ENCODE measurements at regions not wholly inside any gene's neighbourhood (a gene's known extent, or its start where the extent isn't known, plus 50 kb on each side); places are given as distances from the start of the nearest gene placed in this dataset.

DNA sequence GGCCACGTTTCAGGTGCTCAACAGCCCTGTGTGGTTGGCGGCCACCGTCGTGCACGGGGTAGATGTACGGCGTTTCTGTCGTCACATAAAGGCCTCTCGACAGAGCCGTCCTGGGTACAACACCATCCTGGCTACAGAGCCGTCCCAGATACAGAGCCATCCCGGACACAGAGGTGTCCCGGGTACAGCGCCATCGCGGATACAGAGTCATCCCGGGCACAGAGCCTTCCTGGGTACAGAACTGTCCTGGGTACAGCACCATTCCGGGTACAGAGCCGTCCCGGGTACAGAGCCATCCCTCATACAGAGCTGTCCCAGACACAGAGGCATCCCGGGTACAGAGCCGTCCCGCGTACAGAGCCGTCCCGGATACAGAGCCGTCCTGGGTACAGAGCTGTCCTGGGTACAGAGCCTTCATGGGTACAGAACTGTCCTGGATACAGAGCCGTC, 222.7 kb upstream of the SOX1 start:
- Histone ChIP-seq H3K27me3 (replicated peaks; ENCODE audit: insufficient read depth) (peaks cover 4% of the 10 kb centered on the region), H3K9me3 (no peaks in the 10 kb centered on the region), H3K36me3 (no peaks in the 10 kb centered on the region), H3K4me3 (no peak overlapping the region), H3K4me1 (replicated peaks) (no peaks in the 10 kb centered on the region), H3K27ac (no peak overlapping the region)
- intact Hi-C loops (cut with DNase I), result no loop called here
- no peak for DNase-seq (ENCODE audit: low spot score)
- TF ChIP-seq CTCF (IDR thresholded peaks at IDR 0.05) (no peak), POLR2A (IDR thresholded peaks at IDR 0.05) (no peak), POLR2AphosphoS5 (IDR thresholded peaks at IDR 0.05) (no peak)
- 96% methylated on average over 28 of the region's 28 CpGs for WGBS

DNA sequence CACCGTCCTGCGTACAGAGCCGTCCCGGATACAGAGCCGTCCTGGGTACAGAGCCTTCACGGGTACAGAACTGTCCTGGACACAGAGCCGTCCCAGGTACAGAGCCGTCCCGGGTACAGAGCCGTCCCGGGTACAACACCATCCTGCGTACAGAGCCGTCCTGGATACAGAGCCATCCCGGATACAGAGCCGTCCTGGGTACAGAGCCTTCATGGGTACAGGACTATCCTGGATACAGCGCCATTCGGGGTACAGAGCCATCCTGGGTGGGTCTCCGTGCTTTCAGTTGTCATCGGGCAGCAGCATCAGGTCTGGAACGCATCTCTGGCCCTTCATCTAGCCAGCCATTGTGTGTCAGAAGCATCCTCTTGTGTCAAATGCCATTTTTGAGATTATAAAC, 222.3 kb upstream of the SOX1 start:
- Histone ChIP-seq H3K27me3 (replicated peaks; ENCODE audit: insufficient read depth) (peaks cover 4% of the 10 kb centered on the region), H3K9me3 (no peaks in the 10 kb centered on the region), H3K4me1 (replicated peaks) (no peaks in the 10 kb centered on the region), H3K36me3 (no peaks in the 10 kb centered on the region), H3K27ac (no peak overlapping the region), H3K4me3 (no peak overlapping the region)
- intact Hi-C loops (cut with DNase I), result no loop called here
- WGBS, result 91% methylated on average over 14 of the region's 20 CpGs
- TF ChIP-seq POLR2A (IDR thresholded peaks at IDR 0.05) (no peak), CTCF (IDR thresholded peaks at IDR 0.05) (no peak), POLR2AphosphoS5 (IDR thresholded peaks at IDR 0.05) (no peak)
- DNase-seq (ENCODE audit: low spot score), result no peak

GRCh38 chr13:111845621-111846351, 221.2 kb upstream of the SOX1 start:
- H3K4me1 ChIP-seq (replicated peaks), result no peaks in the 10 kb centered on the region
- H3K9me3 ChIP-seq, result no peaks in the 10 kb centered on the region
- H3K36me3 ChIP-seq, result no peaks in the 10 kb centered on the region
- no peak for TF ChIP-seq CTCF (IDR thresholded peaks at IDR 0.05)
- no peak for TF ChIP-seq POLR2A (IDR thresholded peaks at IDR 0.05)
- TF ChIP-seq POLR2AphosphoS5 (IDR thresholded peaks at IDR 0.05), result no peak
- 33% methylated on average over 29 of the region's 29 CpGs for WGBS
- H3K4me3 ChIP-seq, result no peak overlapping the region
- peaks cover 4% of the 10 kb centered on the region for H3K27me3 ChIP-seq (replicated peaks; ENCODE audit: insufficient read depth)
- no peak overlapping the region for H3K27ac ChIP-seq
- intact Hi-C loops (cut with DNase I), result no loop called here
- DNase-seq (ENCODE audit: low spot score), result no peak

GRCh38 chr13:111846391-111847159, 220.4 kb upstream of the SOX1 start:
- no peak for DNase-seq (ENCODE audit: low spot score)
- no peaks in the 10 kb centered on the region for H3K4me1 ChIP-seq (replicated peaks)
- H3K9me3 ChIP-seq, result no peaks in the 10 kb centered on the region
- no peak overlapping the region for H3K27ac ChIP-seq
- peaks cover 4% of the 10 kb centered on the region for H3K27me3 ChIP-seq (replicated peaks; ENCODE audit: insufficient read depth)
- intact Hi-C loops (cut with DNase I), result no loop called here
- WGBS, result 29% methylated on average over 14 of the region's 14 CpGs
- no peak overlapping the region for H3K4me3 ChIP-seq
- no peak for TF ChIP-seq CTCF (IDR thresholded peaks at IDR 0.05)
- no peak for TF ChIP-seq POLR2A (IDR thresholded peaks at IDR 0.05)
- no peak for TF ChIP-seq POLR2AphosphoS5 (IDR thresholded peaks at IDR 0.05)
- no peaks in the 10 kb centered on the region for H3K36me3 ChIP-seq
